PC-3 (cell line): ENCODE measurements at regions not wholly inside any gene's neighbourhood (a gene's known extent, or its start where the extent isn't known, plus 50 kb on each side); places are given as distances from the start of the nearest gene placed in this dataset.

Experiments used
- CTCF ChIP-seq: fragments of 300-600 bp; sonication (generic); conservative IDR thresholded peaks from 2 replicates; pipeline ENCODE4 v1.5.1; 2017; ENCODE audit warnings: antibody characterized with exemption, low read depth, mild to moderate bottlenecking, low read length
- EZH2phosphoT487 ChIP-seq: fragments of 300-600 bp; sonication (generic); IDR thresholded peaks from 2 replicates; pipeline ENCODE4 v1.6.1; 2018; ENCODE audit warnings: mild to moderate bottlenecking, antibody characterized with exemption, low read length, borderline replicate concordance

GRCh38 chr2:64376926-64377325, 77.0 kb upstream of the LGALSL start:
- TF ChIP-seq CTCF (no peak), EZH2phosphoT487 (no peak)
